Activated T-helper 1 cell treated with anti-CD3 and anti-CD28 coated beads, Interleukin-12 subunit alpha, Interleukin-12 subunit beta, Interleukin-2, Interleukin-4 antibody, amounts not matched to agents 30 ng/mL and 10 ng/mL and 1 ng/mL, durations not matched to agents 14 hours and 24 hours and 36 hours (primary cell): ENCODE measurements at regions not wholly inside any gene's neighbourhood (a gene's known extent, or its start where the extent isn't known, plus 50 kb on each side); places are given as distances from the start of the nearest gene placed in this dataset.

Source experiments
- DNase-seq: peaks from one replicate; pipeline ENCODE4 v3.0.0; 2021; ENCODE audit warnings: low spot score
- H3K27ac Mint-ChIP-seq: one replicate; pipeline ENCODE4 v1.8.0; 2021; ENCODE audit warnings: mild to moderate bottlenecking, mixed read lengths
- H3K27me3 Mint-ChIP-seq: one replicate; pipeline ENCODE4 v1.8.0; 2022; ENCODE audit warnings: mild to moderate bottlenecking, moderate library complexity, mixed read lengths; ENCODE audit not compliant: insufficient read depth
- H3K36me3 Mint-ChIP-seq: one replicate; pipeline ENCODE4 v1.8.0; 2021; ENCODE audit warnings: low read depth, mixed read lengths
- H3K4me1 Mint-ChIP-seq: one replicate; pipeline ENCODE4 v1.8.0; 2021; ENCODE audit warnings: low read depth, mixed read lengths
- H3K4me3 Mint-ChIP-seq: one replicate; pipeline ENCODE4 v1.8.0; 2021; ENCODE audit warnings: mild to moderate bottlenecking, moderate library complexity, mixed read lengths
- H3K9me3 Mint-ChIP-seq: one replicate; pipeline ENCODE4 v1.8.0; 2021; ENCODE audit warnings: mixed read lengths
- intact Hi-C: fragments of 100-400 bp; cut with micrococcal nuclease; formaldehyde crosslinking; loops from one replicate; pipeline ENCODE4 v1.15.1; 2024

- Mint-ChIP-seq H3K4me1 (no peaks in the 10 kb centered on the region), H3K4me3 (no peak overlapping the region), H3K27ac (no peak overlapping the region), H3K27me3 (no peaks in the 10 kb centered on the region), H3K36me3 (no peaks in the 10 kb centered on the region), H3K9me3 (peaks cover 26% of the 10 kb centered on the region)
- DNase-seq = no peak
- intact Hi-C loops = no loop called here
Observed at GRCh38 chr14:87186737-87187136, 806.2 kb downstream of the GALC start.

DNA sequence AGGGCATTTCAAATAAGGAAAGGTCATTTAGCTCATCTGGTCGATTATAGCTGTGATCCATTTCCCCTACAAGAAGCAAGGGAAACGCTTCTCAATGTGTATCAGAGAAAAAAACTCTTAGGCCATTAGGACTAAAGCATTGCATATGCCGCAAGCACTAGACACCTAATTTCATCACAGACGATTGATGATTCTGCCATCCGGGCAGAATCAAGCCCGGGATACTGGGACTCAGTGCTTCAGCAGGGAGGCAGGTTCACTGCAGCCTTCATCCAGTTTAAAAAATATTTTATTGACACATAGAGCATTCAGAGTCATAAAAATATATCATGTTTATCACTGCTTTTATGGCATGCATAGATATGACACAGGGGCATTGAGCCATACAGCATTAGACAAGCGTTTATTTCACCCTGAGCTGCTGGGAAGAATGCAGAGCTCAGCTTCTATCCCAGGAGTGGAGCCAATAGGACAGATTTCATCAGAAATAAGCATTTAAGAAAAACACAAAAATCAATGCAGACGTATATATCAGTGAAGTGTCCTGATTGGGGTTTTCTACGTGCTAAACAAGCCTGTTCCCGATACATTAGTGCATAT, 806.9 kb downstream of the GALC start:
- Mint-ChIP-seq H3K4me3 (no peak overlapping the region), H3K36me3 (no peaks in the 10 kb centered on the region), H3K9me3 (peaks cover 20% of the 10 kb centered on the region), H3K4me1 (no peaks in the 10 kb centered on the region), H3K27ac (no peak overlapping the region), H3K27me3 (no peaks in the 10 kb centered on the region)
- DNase-seq = no peak
- intact Hi-C loops = no loop called here

- intact Hi-C loops = no loop called here
- H3K27me3 Mint-ChIP-seq = no peaks in the 10 kb centered on the region
- H3K9me3 Mint-ChIP-seq = peaks cover 13% of the 10 kb centered on the region
- H3K4me1 Mint-ChIP-seq = no peaks in the 10 kb centered on the region
- H3K27ac Mint-ChIP-seq = no peak overlapping the region
- no peaks in the 10 kb centered on the region for H3K36me3 Mint-ChIP-seq
- no peak for DNase-seq
- H3K4me3 Mint-ChIP-seq = no peak overlapping the region
Observed at GRCh38 chr14:87184180-87184579, 808.8 kb downstream of the GALC start.

- Mint-ChIP-seq H3K27ac (no peak overlapping the region), H3K36me3 (no peaks in the 10 kb centered on the region), H3K9me3 (peaks cover 18% of the 10 kb centered on the region), H3K4me1 (no peaks in the 10 kb centered on the region), H3K27me3 (no peaks in the 10 kb centered on the region), H3K4me3 (no peak overlapping the region)
- intact Hi-C loops = no loop called here
- no peak for DNase-seq
Observed at GRCh38 chr14:87181288-87181687, 811.7 kb downstream of the GALC start.

- H3K36me3 Mint-ChIP-seq = no peaks in the 10 kb centered on the region
- DNase-seq = no peak
- no peak overlapping the region for H3K4me3 Mint-ChIP-seq
- no peaks in the 10 kb centered on the region for H3K4me1 Mint-ChIP-seq
- no peak overlapping the region for H3K27ac Mint-ChIP-seq
- no peaks in the 10 kb centered on the region for H3K27me3 Mint-ChIP-seq
- H3K9me3 Mint-ChIP-seq = peaks cover 22% of the 10 kb centered on the region
- intact Hi-C loops = no loop called here
Observed at GRCh38 chr14:87179936-87180335, 813.0 kb downstream of the GALC start.

DNA sequence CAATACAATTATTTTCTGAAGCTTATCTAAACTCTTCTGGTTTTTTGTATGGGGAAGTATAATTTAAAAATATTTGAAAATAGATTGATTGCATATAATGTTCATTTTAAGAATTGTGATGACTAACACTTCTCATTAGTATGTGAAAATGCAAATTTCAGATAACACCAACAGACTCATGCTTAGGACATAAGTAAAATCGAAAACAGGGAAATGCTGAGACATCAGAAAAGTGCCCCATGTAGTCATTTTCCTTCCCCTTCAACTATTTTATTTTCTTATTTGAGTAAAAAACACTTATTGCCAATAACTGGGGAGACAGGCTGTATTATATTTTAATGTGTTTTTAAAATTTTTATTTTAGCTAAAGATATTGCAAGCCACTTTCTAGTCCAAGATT, 814.7 kb downstream of the GALC start:
- Mint-ChIP-seq H3K4me1 (no peaks in the 10 kb centered on the region), H3K9me3 (peaks cover 16% of the 10 kb centered on the region), H3K4me3 (no peak overlapping the region), H3K27me3 (no peaks in the 10 kb centered on the region), H3K36me3 (no peaks in the 10 kb centered on the region), H3K27ac (no peak overlapping the region)
- intact Hi-C loops = no loop called here
- no peak for DNase-seq

DNA sequence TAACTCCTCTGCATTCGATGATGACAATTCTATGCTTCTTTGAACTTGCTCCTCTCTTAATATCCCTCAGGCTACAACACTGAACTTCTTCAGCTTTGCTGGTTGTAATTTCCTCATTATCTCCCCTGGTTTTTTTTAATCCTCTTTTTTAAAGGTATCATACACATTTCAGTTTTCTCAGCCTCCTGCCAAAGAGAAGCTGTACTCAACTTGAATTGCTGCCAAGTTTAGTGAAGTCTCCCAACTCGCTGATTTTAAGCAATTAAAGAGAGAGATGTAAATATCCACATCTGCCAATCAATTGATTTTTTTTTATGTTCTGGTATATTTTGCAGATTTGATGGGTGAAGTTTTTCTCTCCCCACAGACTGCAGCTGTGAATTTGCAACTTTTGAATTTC, 817.8 kb downstream of the GALC start:
- intact Hi-C loops = no loop called here
- H3K36me3 Mint-ChIP-seq = no peaks in the 10 kb centered on the region
- H3K9me3 Mint-ChIP-seq = peaks cover 16% of the 10 kb centered on the region
- no peak overlapping the region for H3K27ac Mint-ChIP-seq
- H3K4me1 Mint-ChIP-seq = no peaks in the 10 kb centered on the region
- DNase-seq = no peak
- H3K4me3 Mint-ChIP-seq = no peak overlapping the region
- no peaks in the 10 kb centered on the region for H3K27me3 Mint-ChIP-seq

DNA sequence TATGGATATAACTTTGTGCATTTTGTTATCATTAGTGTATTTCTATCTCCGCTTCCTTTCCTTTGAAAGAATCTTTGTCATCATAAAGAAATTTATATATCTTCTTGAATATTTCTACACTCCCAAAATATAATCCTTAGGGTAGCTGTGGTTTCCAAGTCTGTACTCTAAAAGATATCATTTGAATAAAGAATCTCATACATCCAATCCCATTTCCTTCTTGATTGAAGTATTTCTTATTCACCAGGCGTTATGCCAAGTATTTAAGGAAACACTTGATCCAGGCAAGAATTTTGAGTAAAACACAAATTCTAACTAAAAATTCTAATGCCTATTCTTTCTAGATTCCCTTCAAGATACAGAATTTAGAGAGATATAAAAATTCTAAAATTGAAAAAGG, 821.8 kb downstream of the GALC start:
- Mint-ChIP-seq H3K4me1 (no peaks in the 10 kb centered on the region), H3K36me3 (no peaks in the 10 kb centered on the region), H3K27me3 (no peaks in the 10 kb centered on the region), H3K27ac (no peak overlapping the region), H3K4me3 (no peak overlapping the region), H3K9me3 (peaks cover 6% of the 10 kb centered on the region)
- no peak for DNase-seq
- intact Hi-C loops = no loop called here

DNA sequence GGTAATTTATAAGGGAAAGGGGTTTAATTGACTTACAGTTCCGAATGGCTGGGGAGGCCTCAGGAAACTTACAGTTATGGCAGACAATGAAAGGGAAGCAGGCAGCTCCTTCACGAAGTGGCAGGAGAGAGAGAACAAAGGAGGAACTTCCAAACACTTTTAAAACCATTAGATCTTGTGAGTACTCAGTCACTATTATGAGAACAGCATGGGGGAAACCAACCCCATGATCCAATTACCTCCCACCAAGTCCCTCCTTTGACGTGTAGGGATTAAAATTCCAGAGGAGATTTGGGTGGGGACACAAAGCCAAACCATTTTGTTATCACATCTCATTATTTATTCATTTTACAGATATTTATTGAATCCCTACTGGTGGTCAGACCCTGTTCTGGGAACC, 822.8 kb downstream of the GALC start:
- DNase-seq = no peak
- intact Hi-C loops = no loop called here
- H3K36me3 Mint-ChIP-seq = no peaks in the 10 kb centered on the region
- H3K4me1 Mint-ChIP-seq = no peaks in the 10 kb centered on the region
- H3K9me3 Mint-ChIP-seq = peaks cover 8% of the 10 kb centered on the region
- H3K27ac Mint-ChIP-seq = no peak overlapping the region
- no peak overlapping the region for H3K4me3 Mint-ChIP-seq
- H3K27me3 Mint-ChIP-seq = no peaks in the 10 kb centered on the region

DNA sequence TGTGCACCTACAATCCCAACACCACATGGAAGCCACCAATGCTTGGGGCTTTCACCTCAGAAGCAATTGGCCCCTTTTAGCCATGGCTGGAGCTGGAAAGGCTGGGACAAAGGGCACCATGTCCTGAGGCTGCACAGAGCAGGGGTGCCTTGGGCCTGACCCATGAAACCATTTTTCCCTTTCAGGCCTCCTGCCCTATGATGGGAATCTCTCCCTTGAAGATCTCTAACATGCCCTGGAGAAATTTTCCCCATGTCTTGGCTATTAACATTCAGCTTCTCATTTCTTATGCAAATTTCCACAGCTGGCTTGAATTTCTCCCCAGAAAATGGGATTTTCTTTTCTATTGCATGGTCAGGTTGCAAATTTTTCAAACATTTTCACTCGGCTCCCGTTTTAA, 823.6 kb downstream of the GALC start:
- Mint-ChIP-seq H3K4me3 (no peak overlapping the region), H3K27ac (no peak overlapping the region), H3K4me1 (no peaks in the 10 kb centered on the region), H3K27me3 (no peaks in the 10 kb centered on the region), H3K36me3 (no peaks in the 10 kb centered on the region), H3K9me3 (peaks cover 8% of the 10 kb centered on the region)
- intact Hi-C loops = no loop called here
- no peak for DNase-seq

- H3K36me3 Mint-ChIP-seq = no peaks in the 10 kb centered on the region
- intact Hi-C loops = no loop called here
Observed at GRCh38 chr14:87161502-87161901, 831.5 kb downstream of the GALC start.

DNA sequence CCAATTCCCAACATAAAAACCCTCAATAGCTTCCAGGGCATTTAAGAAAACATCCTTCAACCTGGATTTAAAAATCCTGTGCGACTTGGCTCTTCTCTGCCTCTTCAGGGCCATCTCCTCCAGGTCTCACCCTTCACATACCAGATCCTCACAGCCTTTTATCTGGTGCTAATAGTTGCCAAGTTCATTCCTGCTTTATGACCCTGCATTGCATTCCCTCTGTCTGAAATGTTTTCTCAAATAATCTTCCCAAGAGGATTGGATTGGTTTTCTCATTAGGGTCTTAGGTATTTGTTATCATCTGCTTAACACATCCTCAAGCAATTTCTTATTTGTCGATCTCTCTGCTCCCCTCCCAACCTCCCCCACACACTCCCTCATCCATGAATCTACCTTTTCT, 832.0 kb downstream of the GALC start:
- no peak for DNase-seq
- H3K9me3 Mint-ChIP-seq = peaks cover 5% of the 10 kb centered on the region
- H3K36me3 Mint-ChIP-seq = no peaks in the 10 kb centered on the region
- no peaks in the 10 kb centered on the region for H3K4me1 Mint-ChIP-seq
- no peaks in the 10 kb centered on the region for H3K27me3 Mint-ChIP-seq
- H3K4me3 Mint-ChIP-seq = no peak overlapping the region
- intact Hi-C loops = no loop called here
- H3K27ac Mint-ChIP-seq = no peak overlapping the region

More at GRCh38 chr14:87161502-87161901, 831.5 kb downstream of the GALC start:
- no peak overlapping the region for H3K4me3 Mint-ChIP-seq
- DNase-seq = no peak
- no peak overlapping the region for H3K27ac Mint-ChIP-seq
- H3K4me1 Mint-ChIP-seq = no peaks in the 10 kb centered on the region
- H3K9me3 Mint-ChIP-seq = peaks cover 5% of the 10 kb centered on the region
- H3K27me3 Mint-ChIP-seq = no peaks in the 10 kb centered on the region

GRCh38 chr14:87158283-87158682, 834.7 kb downstream of the GALC start:
- intact Hi-C loops = no loop called here
- H3K9me3 Mint-ChIP-seq = no peaks in the 10 kb centered on the region

DNA sequence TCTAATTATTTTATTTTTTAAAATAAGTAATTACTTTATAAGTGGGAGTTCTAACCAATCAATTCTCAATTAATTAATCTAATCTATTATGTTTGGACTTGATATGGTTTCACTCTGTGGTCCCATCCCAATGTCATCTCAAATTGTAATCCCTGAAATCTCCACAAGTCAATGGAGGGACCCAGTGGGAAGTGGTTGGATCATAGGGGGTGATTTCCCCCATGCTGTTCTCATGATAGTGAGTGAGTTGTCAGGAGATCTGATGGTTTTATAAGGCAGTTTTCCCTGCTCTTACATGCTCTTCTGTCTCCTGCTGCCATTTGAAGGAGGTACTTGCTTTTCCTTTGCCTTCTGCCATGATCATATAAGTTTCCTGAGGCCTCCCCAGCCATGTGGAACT, 836.1 kb downstream of the GALC start:
- no peak overlapping the region for H3K27ac Mint-ChIP-seq
- no peaks in the 10 kb centered on the region for H3K36me3 Mint-ChIP-seq
- H3K4me3 Mint-ChIP-seq = no peak overlapping the region
- no peaks in the 10 kb centered on the region for H3K4me1 Mint-ChIP-seq
- DNase-seq = no peak
- intact Hi-C loops = no loop called here
- H3K27me3 Mint-ChIP-seq = no peaks in the 10 kb centered on the region
- peaks cover 1% of the 10 kb centered on the region for H3K9me3 Mint-ChIP-seq

More at GRCh38 chr14:87158283-87158682, 834.7 kb downstream of the GALC start:
- Mint-ChIP-seq H3K4me1 (no peaks in the 10 kb centered on the region), H3K27ac (no peak overlapping the region), H3K4me3 (no peak overlapping the region), H3K27me3 (no peaks in the 10 kb centered on the region), H3K36me3 (no peaks in the 10 kb centered on the region)
- DNase-seq = no peak
